ENCODE measurements at regions not wholly inside any gene's neighbourhood (a gene's known extent, or its start where the extent isn't known, plus 50 kb on each side); places are given as distances from the start of the nearest gene placed in this dataset.

DNA sequence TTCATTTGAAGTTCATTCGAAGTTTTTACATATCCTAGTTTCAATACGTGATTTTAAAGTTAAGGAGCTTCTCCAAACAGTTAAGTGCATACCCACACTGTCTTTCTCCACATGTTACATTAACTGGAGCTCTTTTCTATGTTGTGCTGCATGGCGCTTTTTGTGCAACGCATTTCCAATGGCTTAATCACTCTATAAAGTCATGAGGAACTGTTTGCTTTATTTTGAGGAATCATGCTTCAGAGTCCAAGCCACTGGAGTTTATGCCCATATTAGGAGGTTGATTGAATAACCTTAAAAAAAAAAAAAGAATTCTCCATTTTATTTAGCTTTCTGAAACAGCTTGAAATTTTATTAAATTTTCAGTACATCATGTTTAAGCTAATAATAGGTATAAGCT lies 109.4 kb upstream of the MBNL1 start:
- H3K9ac ChIP-seq (ENCODE audit: extremely low read depth, insufficient read length, low read length): no peak overlapping the region

More for the DNA sequence above, 109.4 kb upstream of the MBNL1 start:
- H2BK5ac ChIP-seq (ENCODE audit: insufficient read length, low read length): no peak overlapping the region
- H3K56ac ChIP-seq (ENCODE audit: insufficient read length, low read depth, low read length): no peak overlapping the region
- WGBS (ENCODE audit: extremely low coverage, insufficient read length, low lambda C conversion rate): no CpG with 5 or more reads among the region's 4 CpGs
- no peak overlapping the region for H3K4me2 ChIP-seq (ENCODE audit: insufficient read depth, insufficient read length, low read length)
- H4K91ac ChIP-seq (ENCODE audit: insufficient read length, low read depth, low read length): no peak overlapping the region
- Mint-ChIP-seq H3K4me3 (no peak overlapping the region), H3K27me3 (ENCODE audit: low read depth) (no peaks in the 10 kb centered on the region), H3K36me3 (ENCODE audit: insufficient read depth in 1 of 3, low read depth in 3 of 3) (no peaks in the 10 kb centered on the region), H3K4me1 (no peaks in the 10 kb centered on the region), H3K9me3 (no peaks in the 10 kb centered on the region), H3K27ac (no peak overlapping the region)
- no peak overlapping the region for H2BK15ac ChIP-seq (ENCODE audit: low read depth, low read length)
- no peaks in the 10 kb centered on the region for H3K79me2 ChIP-seq (ENCODE audit: insufficient read depth, low read length)
- H3K79me1 ChIP-seq (ENCODE audit: insufficient read depth, low read depth, low read length, poor library complexity, severe bottlenecking): no peaks in the 10 kb centered on the region
- H3T11ph ChIP-seq (ENCODE audit: low read length): no peak overlapping the region
- no peak overlapping the region for H3K27ac ChIP-seq (ENCODE audit: insufficient read length, low read depth, low read length)
- TF ChIP-seq, protein P1, sequence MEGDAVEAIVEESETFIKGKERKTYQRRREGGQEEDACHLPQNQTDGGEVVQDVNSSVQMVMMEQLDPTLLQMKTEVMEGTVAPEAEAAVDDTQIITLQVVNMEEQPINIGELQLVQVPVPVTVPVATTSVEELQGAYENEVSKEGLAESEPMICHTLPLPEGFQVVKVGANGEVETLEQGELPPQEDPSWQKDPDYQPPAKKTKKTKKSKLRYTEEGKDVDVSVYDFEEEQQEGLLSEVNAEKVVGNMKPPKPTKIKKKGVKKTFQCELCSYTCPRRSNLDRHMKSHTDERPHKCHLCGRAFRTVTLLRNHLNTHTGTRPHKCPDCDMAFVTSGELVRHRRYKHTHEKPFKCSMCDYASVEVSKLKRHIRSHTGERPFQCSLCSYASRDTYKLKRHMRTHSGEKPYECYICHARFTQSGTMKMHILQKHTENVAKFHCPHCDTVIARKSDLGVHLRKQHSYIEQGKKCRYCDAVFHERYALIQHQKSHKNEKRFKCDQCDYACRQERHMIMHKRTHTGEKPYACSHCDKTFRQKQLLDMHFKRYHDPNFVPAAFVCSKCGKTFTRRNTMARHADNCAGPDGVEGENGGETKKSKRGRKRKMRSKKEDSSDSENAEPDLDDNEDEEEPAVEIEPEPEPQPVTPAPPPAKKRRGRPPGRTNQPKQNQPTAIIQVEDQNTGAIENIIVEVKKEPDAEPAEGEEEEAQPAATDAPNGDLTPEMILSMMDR (conservative IDR thresholded peaks at IDR 0.05): no peak
- H3K23ac ChIP-seq (ENCODE audit: insufficient read length, low read depth, low read length): no peak overlapping the region
- H3K4ac ChIP-seq (ENCODE audit: low read depth, low read length): no peak overlapping the region
- no peak overlapping the region for H4K5ac ChIP-seq (ENCODE audit: insufficient read length, low read depth, low read length)
- no peak overlapping the region for H2BK120ac ChIP-seq (ENCODE audit: low read depth, low read length, poor library complexity, severe bottlenecking)
- no peaks in the 10 kb centered on the region for H3K23me2 ChIP-seq (ENCODE audit: insufficient read length, low read depth, low read length, poor library complexity, severe bottlenecking)
- no peaks in the 10 kb centered on the region for H3K27me3 ChIP-seq (ENCODE audit: insufficient read depth, low read length)
- no peak overlapping the region for H3K18ac ChIP-seq (ENCODE audit: insufficient read length, low read depth, low read length)
- DNase-seq: no peak
- no peak overlapping the region for H3K14ac ChIP-seq (ENCODE audit: insufficient read depth, low read length)
- no peaks in the 10 kb centered on the region for H3K4me1 ChIP-seq (ENCODE audit: insufficient read depth, low read length)
- H3K9me3 ChIP-seq (ENCODE audit: control insufficient read depth, low read depth, low read length): no peaks in the 10 kb centered on the region
- no peaks in the 10 kb centered on the region for H4K20me1 ChIP-seq (ENCODE audit: control insufficient read depth, insufficient read depth, insufficient read length)
- no peak overlapping the region for H4K8ac ChIP-seq (replicated peaks; ENCODE audit: insufficient read length, low read depth, low read length)
- no peak overlapping the region for H2AK5ac ChIP-seq (ENCODE audit: insufficient read length, low read length)
- no peak overlapping the region for H2BK12ac ChIP-seq (ENCODE audit: insufficient read length, low read depth, low read length)
- no peak overlapping the region for H2AFZ ChIP-seq (ENCODE audit: low read length)
- H2BK20ac ChIP-seq (ENCODE audit: low read depth, low read length, poor library complexity, severe bottlenecking): no peak overlapping the region

Measured in H9 (cell line).